A673 (cell line): ENCODE measurements at regions not wholly inside any gene's neighbourhood (a gene's known extent, or its start where the extent isn't known, plus 50 kb on each side); places are given as distances from the start of the nearest gene placed in this dataset.
"Not testable (repeated sequence)": the region's sequence is repeated elsewhere in the genome, so short reads cannot be mapped to it uniquely, and the experiment has no call there.

ENCODE experiments used
- BruUV-seq: library from RNA; stranded (reverse); fragments of 400-500 nt; replicated peaks from 2 replicates; lab custom pipeline; 2021; lab: Mats Ljungman, UMichigan
- CTCF ChIA-PET: fragments of 300-600 bp; sonication (Branson Sonifier 250); formaldehyde crosslinking; loops from one replicate; lab custom pipeline; 2022; ENCODE audit warnings: antibody characterized with exemption; lab: Charles Lee
- POLR2A ChIA-PET: fragments of 300-600 bp; sonication (Branson Sonifier 250); formaldehyde crosslinking; loops from one replicate; lab custom pipeline; 2022; ENCODE audit warnings: antibody characterized with exemption; ENCODE audit not compliant: low non-redundant PET; lab: Charles Lee
- DNase-seq: peaks from one replicate; pipeline ENCODE4 v3.0.0-alpha.2; 2015; ENCODE audit warnings: low spot score
- H3K27ac ChIP-seq: fragments of 200-600 bp; sonication (generic); 2 replicates; pipeline ENCODE4 v1.5.1; 2016; ENCODE audit warnings: mixed run types, low read depth, mild to moderate bottlenecking, mixed read lengths, antibody characterized with exemption, low read length; ENCODE audit not compliant: poor library complexity, severe bottlenecking
- H3K27me3 ChIP-seq: fragments of 200-600 bp; sonication (generic); replicated peaks from 2 replicates; pipeline ENCODE4 v1.6.1; 2017; ENCODE audit warnings: mixed run types, low read depth, mild to moderate bottlenecking, mixed read lengths, antibody characterized with exemption, low read length; ENCODE audit not compliant: insufficient read depth, poor library complexity
- H3K36me3 ChIP-seq: fragments of 200-600 bp; sonication (generic); 2 replicates; pipeline ENCODE4 v1.6.1; 2016; ENCODE audit warnings: mixed run types, mild to moderate bottlenecking, mixed read lengths, antibody characterized with exemption, low read length; ENCODE audit not compliant: insufficient read depth, poor library complexity, severe bottlenecking
- H3K4me1 ChIP-seq: fragments of 200-600 bp; sonication (generic); 2 replicates; pipeline ENCODE4 v1.6.1; 2017; ENCODE audit warnings: mixed run types, mild to moderate bottlenecking, mixed read lengths, antibody characterized with exemption, low read length; ENCODE audit not compliant: insufficient read depth, poor library complexity, severe bottlenecking
- H3K4me3 ChIP-seq: fragments of 200-600 bp; sonication (generic); 2 replicates; pipeline ENCODE4 v1.5.1; 2016; ENCODE audit warnings: low read depth, mixed run types, mild to moderate bottlenecking, mixed read lengths, low read length; ENCODE audit not compliant: poor library complexity, severe bottlenecking
- H3K9me3 ChIP-seq: fragments of 200-600 bp; sonication (generic); 2 replicates; pipeline ENCODE4 v1.6.1; 2016; ENCODE audit warnings: mixed run types, low read depth, mild to moderate bottlenecking, mixed read lengths, antibody characterized with exemption, low read length; ENCODE audit not compliant: poor library complexity, severe bottlenecking
- CTCF ChIP-seq: fragments of 300-800, 200-600 bp; sonication (generic); conservative IDR thresholded peaks from 2 replicates; pipeline ENCODE4 v1.5.1; 2017; ENCODE audit warnings: low read depth, mild to moderate bottlenecking, antibody characterized with exemption, low read length, moderate library complexity, mixed read lengths
- EZH2 ChIP-seq: fragments of 200-600 bp; sonication (generic); IDR thresholded peaks from 2 replicates; pipeline ENCODE4 v1.6.1; 2017; ENCODE audit warnings: borderline replicate concordance, low read depth, mild to moderate bottlenecking, mixed read lengths, antibody characterized with exemption, low read length; ENCODE audit not compliant: poor library complexity, severe bottlenecking
- intact Hi-C: fragments of 100-400 bp; cut with micrococcal nuclease; formaldehyde crosslinking; loops from one replicate; pipeline ENCODE4 v1.10.0; 2022; ENCODE audit not compliant: unreplicated experiment

DNA sequence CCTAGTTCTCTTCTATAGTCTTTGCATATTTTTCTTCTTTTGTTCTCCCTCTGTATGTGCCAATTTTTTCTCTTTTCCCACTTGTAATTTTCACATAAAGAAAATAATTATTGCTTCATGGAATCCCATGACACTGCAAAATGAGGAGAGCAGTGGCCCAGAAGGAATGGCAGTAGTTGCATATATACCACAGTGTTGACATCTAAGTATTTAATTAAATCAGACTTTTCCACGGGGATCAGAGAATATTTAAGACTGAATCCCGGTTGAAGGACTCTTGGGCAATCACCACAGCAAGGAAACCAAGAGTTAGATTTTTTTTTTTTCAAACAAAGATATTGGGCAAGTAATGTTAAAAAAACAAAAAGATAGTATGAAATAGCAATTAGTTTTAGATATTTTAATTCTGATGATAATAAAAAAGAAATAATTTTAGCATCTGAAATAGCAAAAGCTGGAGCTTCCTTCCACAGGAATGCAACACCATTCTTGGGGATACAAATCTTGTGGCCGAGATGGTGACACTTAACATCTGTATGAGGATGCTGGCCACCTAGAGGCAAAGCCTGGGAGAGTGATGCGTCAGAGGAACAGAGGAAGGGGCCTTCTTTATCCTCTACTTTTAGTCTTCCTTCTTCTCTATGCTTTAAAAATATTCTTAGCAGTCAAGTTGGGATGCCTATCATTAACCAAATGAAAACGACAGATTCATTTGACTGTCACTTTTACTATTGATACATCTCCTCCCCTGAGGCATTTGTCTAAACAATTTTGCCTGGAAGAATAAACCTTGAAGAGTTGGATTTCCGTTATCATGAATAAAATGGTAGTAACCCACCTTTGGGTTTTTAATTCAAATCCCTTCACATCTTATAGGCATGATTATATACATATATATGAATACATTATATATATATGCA lies 356.2 kb downstream of the GJA1 start:
- intact Hi-C loops, result no loop called here
- H3K27me3 ChIP-seq, result no peaks in the 10 kb centered on the region
- ChIA-PET POLR2A (interaction anchor here (0.7 kb wide), 1 partner anchor 255 kb away, joined by 3 read pairs; no protein-coding TSS in a partner anchor), CTCF (no interaction called here)
- H3K4me3 ChIP-seq, result no peak overlapping the region
- no peak overlapping the region for H3K27ac ChIP-seq
- DNase-seq, result no peak
- H3K36me3 ChIP-seq, result no peaks in the 10 kb centered on the region
- BruUV-seq, result no TSS peak
- no peaks in the 10 kb centered on the region for H3K4me1 ChIP-seq
- no peaks in the 10 kb centered on the region for H3K9me3 ChIP-seq
- 0 out of 2 replicates have a peak, but pooled peaks have one; percentile 17 for TF ChIP-seq CTCF
- no peak for TF ChIP-seq EZH2

GRCh38 chr6:121794630-121795029 lies 359.2 kb downstream of the GJA1 start:
- Histone ChIP-seq H3K4me3 (no peak overlapping the region), H3K36me3 (no peaks in the 10 kb centered on the region), H3K27me3 (no peaks in the 10 kb centered on the region), H3K27ac (no peak overlapping the region), H3K4me1 (no peaks in the 10 kb centered on the region), H3K9me3 (no peaks in the 10 kb centered on the region)
- TF ChIP-seq EZH2 (no peak), CTCF (no peak)
- DNase-seq, result no peak
- BruUV-seq, result no TSS peak
- CTCF ChIA-PET, result no interaction called here
- POLR2A ChIA-PET, result no interaction called here
- intact Hi-C loops, result no loop called here

DNA sequence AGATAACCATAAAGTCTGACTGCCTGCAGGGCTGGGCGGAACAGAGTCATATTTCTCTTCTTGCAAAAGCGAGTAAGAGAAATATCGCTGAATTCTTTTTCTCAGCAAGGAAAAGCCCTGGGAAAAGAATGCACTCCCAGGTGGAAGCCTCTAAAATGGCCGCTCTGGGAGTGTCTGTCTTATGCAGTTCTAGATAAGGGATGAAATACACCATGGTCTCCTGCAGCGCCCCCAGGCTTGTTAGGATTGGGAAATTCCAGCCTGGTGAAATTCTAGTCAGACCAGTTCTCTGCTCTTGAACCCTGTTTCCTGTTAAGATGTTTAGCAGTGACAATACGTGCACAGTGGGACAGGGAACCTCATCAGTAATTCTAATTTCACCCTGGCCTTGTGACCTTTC lies 362.2 kb downstream of the GJA1 start:
- H3K4me3 ChIP-seq, CTCF ChIA-PET, H3K27me3 ChIP-seq, H3K27ac ChIP-seq, BruUV-seq, intact Hi-C loops, H3K4me1 ChIP-seq, H3K36me3 ChIP-seq, H3K9me3 ChIP-seq, POLR2A ChIA-PET, DNase-seq: not testable (repeated sequence)

DNA sequence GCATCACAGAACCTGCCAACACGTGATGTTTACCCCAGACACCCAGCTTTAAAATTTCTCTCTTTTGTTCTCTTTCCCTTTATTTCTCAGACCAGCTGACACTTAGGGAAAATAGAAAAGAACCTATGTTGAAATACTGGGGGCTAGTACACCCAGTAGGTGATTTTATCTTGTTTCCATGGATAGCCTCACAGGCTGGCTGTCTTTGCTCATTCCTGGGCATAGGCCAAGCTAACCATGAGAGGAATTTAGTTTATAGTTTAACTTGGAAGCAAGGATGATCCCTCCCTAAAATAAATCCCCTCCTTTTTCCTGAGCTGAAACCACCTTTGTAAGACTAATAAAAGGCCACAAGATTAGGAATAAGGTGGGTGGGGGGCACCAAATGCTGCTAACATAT lies 362.7 kb downstream of the GJA1 start:
- BruUV-seq, intact Hi-C loops, H3K27ac ChIP-seq, DNase-seq, H3K27me3 ChIP-seq, H3K4me1 ChIP-seq, CTCF ChIA-PET, H3K4me3 ChIP-seq, POLR2A ChIA-PET, H3K9me3 ChIP-seq, H3K36me3 ChIP-seq: not testable (repeated sequence)
